ENCODE measurements at regions not wholly inside any gene's neighbourhood (a gene's known extent, or its start where the extent isn't known, plus 50 kb on each side); places are given as distances from the start of the nearest gene placed in this dataset.

- DNase-seq (ENCODE audit: low spot score in 2 of 2) (no peak), ATAC-seq (replicated peaks; ENCODE audit: extremely low read depth, poor library complexity, severe bottlenecking) (no peak)
- H3K27ac Mint-ChIP-seq (ENCODE audit: low read depth): no peak overlapping the region
- no peak overlapping the region for H3K4me3 Mint-ChIP-seq
- H3K36me3 Mint-ChIP-seq (ENCODE audit: insufficient read depth): no peaks in the 10 kb centered on the region
- H3K9me3 Mint-ChIP-seq: peaks cover 5% of the 10 kb centered on the region
- H3K27me3 Mint-ChIP-seq: peaks cover 8% of the 10 kb centered on the region
- H3K4me1 Mint-ChIP-seq: no peaks in the 10 kb centered on the region
These were observed 50.7 kb upstream of the ATP8B1 start for GRCh38 chr18:57853864-57854263.

- ATAC-seq (replicated peaks; ENCODE audit: extremely low read depth, poor library complexity, severe bottlenecking) (no peak), DNase-seq (ENCODE audit: low spot score in 2 of 2) (no peak)
- peaks cover 10% of the 10 kb centered on the region for H3K27me3 Mint-ChIP-seq
- no peak overlapping the region for H3K27ac Mint-ChIP-seq (ENCODE audit: low read depth)
- peaks cover 5% of the 10 kb centered on the region for H3K9me3 Mint-ChIP-seq
- no peaks in the 10 kb centered on the region for H3K36me3 Mint-ChIP-seq (ENCODE audit: insufficient read depth)
- no peaks in the 10 kb centered on the region for H3K4me1 Mint-ChIP-seq
- H3K4me3 Mint-ChIP-seq: no peak overlapping the region
These were observed 50.0 kb upstream of the ATP8B1 start for GRCh38 chr18:57853133-57853532.
